ENCODE measurements at regions not wholly inside any gene's neighbourhood (a gene's known extent, or its start where the extent isn't known, plus 50 kb on each side); places are given as distances from the start of the nearest gene placed in this dataset.
"Not testable (repeated sequence)": the region's sequence is repeated elsewhere in the genome, so short reads cannot be mapped to it uniquely, and the experiment has no call there.

DNA sequence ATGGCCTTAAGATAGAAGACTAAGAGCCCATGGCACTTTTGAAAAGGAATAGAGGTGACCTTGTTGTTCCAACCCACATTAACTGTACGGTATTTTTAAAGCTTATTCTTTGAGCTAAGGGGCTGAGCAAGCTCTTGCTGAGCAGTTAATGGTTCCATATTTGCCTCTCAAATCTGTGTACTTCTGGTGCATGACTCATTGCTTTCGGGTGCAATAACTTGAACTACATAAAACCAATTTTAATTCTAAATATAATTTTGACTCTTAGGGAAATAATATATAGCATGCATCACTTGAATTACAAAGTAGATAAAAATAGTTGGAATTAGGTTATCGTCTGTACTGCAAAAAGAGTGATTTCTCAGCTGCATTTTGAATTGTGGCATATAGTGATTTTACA lies 348.1 kb upstream of the CITED2 start:
- no peak for DNase-seq

DNA sequence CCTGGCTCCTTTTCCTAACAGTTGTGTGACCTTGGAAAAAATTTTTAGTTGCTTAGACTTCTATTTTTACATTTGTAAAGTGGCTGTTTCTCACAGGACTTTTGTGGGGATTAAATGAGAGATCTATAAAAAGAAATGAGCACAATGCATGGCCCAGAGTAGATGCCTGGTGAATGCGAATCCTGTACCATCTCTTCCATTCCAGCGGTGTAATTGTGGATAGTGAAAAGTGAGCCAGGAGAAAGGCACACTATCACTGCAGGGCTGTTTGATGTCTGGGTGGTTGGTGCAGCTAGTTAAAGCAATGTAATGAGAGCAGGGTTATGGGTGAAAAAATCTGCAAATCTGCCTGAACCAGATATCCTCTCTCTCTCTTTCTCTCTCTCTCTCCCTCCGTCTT lies 347.5 kb upstream of the CITED2 start:
- DNase-seq = no peak

DNA sequence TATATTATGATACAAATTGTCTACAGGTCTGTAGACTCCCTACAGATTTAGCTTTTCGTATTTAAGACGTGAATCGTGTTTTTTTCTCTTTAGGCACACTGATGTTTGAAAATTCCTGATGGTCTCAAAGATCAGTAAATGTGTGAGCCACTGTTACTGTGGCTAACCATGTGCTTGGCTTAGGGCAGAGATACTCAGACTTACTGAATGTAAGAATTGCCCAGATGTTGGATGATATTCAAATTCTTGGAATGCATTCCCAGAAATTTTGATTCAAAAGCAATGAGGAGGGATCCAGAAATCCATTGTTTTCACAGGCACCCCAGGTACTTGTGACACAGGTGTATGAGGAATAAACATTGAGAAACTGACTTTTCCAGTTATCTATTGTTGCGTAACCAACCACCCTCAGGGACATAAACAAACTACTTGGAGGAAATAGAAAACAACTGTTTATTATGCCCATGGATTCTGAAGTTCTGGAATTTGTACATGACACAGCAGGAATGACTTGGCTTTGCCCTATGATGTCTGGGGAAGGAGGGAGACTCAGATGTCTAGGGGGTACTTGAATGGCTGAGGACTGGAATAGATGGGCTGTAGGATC lies 339.6 kb upstream of the CITED2 start:
- DNase-seq = no peak

DNA sequence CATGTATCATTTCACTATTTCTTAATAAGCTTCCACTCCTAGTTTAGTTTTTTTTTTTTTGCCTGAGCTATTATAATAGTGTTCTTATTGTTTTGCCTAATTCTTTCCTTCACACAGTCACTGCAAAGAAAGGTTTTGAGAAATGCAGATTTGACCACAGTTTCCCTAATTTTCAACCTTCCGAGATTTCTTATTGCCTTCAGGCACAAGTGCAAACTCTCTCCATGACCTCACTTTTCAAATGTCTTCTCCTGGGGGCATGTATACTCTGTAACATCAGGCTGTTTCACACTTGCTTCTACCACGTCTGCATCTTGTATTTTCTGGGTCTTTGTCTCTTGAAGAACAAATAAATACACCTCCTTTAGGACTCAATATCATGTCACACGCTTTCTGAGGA lies 339.0 kb upstream of the CITED2 start:
- no peak for DNase-seq

DNA sequence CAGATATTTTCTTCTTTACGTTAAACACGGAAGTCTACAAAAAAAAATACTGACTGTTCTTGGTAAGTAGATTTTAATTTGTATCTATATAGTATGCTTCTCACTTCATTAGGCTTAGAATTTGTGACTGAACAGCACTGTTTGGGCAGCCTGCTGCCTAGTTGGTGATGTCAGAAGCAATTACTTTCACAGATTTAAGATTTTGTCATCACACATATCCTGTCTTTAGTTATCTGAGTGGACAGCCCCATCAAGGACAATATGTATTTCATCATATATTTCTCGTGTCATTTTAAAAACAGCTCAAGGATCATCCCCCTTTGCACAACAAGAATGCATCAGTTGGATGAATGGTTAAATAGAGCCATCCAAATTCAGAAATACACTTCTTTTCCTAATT lies 338.4 kb upstream of the CITED2 start:
- DNase-seq = no peak

DNA sequence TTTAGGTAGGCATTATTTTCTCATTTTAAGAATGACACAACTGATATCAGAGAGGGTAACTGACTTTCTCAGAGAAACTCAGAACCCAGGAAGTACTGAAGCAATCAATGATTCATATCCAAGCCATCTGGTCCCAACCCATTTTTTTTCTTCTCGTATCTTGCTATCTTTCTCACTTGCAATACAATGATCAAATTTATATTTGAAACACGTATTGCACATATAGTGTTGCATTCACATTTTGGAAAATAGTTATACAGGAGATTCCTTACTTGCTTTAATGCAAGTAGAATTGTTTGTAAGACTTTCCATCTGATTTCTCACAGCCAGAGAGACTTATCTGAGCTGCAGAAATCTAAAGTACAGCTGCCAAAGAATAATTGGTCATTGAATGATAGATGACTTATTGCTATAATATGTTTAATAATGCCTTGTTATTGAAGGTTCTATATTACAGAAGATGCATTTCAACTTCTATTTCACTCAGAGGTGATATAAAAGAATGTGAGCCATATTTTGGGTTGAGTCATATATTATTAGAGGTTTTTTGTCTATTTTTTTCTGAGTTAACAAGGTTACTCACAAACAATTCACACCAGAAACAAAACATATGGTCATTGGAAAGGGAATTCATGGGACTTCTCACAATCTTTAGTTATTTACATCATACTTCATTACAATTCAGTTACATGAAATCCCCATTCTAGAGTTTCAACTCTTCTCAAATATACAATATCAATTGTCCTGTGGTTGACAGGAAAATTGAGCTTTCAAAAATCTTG lies 337.5 kb upstream of the CITED2 start:
- no peak for DNase-seq

DNA sequence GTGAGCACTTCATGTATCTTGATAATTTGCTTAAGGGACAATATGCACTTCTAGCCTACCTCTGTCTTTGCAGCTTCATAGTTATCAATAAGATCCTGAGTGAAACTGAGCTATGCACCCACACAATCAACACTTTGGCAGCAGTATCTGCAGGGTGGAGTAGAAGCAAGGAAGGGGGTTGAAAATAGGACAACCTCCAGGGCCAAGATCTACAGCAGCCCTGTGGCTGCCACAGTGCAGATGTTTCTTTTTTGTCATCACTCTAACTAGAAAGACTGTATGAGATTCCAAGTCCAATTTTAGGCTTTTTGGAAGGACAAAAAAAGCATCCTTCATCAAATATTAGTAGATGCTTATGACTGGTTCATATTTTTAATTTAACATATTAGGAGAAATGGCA lies 336.1 kb upstream of the CITED2 start:
- no peak for DNase-seq

DNA sequence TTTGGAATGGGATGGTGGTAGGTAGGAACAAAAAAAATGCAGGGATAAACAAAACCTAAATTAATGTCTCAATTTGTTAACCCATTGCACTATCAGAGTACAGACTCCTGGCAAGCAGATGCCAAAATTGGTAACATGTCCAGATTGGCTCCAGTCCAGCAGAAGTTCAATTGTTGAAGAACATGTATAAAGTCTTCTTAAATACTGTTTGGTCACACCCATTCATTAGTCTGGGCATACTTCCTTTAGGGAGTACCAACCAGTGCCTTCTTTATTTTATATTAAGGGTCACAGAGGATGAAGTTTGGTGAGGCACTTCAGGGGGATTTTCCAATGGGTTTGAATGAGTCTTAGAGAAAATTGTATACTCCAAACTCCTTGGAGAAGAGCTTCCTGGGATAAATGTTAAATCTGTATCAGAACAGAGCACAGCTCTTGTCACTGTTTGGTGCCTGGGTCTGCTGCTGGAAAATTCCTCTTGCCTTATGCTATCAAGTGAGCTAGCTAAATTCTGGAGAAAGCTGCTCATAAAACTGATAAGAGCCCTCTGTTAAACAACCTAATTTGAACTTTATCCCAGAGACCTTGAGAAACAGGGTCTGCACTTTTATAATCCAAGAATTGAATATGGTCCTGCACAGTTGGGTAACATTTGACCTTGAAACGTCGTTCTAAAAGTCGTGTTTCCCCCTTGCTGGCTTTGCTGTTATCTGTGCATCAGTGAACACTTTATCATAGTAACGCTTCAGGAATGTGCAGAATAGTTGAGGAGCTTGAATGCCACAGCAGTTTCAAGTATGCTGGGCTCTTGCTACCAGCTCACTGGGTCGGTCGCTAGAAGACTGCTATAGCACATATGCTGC lies 334.1 kb upstream of the CITED2 start:
- no peak for DNase-seq

DNA sequence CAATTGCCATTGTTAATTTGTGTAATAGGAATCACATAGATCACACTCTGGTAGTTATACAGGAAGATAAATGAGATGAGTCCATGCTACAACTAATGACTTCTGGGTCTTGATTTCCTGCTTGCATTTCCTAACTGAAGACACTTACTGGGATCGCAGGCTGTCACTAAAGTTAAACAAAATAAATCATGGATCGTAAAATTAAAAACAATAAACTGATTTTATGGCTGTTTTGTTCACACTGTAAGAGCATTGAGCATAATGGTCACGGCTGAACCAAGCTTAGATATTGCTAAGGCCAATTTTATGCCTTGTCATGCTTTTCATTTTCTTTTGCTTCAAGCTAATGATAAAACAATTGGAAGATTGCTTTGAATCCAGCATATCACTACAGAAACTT lies 332.5 kb upstream of the CITED2 start:
- no peak for DNase-seq

DNA sequence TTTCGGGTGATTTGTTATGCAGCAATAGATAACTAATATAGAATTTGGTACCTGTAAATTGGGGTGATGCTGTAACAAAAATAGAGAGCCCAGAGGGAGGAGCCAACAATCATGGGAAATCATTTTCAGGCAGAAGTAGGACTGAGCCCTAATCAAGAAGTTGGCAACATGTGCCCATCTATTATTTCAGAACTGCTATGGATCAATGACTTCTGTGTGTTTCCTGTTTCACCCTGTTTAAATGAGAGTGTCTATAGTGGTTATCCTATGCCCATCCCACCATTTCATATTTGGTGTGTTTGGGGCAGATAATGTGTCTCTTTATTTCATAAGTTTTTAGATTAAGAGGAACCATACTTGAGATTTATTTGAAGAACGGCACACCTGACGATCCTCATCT lies 330.8 kb upstream of the CITED2 start:
- no peak for DNase-seq

DNA sequence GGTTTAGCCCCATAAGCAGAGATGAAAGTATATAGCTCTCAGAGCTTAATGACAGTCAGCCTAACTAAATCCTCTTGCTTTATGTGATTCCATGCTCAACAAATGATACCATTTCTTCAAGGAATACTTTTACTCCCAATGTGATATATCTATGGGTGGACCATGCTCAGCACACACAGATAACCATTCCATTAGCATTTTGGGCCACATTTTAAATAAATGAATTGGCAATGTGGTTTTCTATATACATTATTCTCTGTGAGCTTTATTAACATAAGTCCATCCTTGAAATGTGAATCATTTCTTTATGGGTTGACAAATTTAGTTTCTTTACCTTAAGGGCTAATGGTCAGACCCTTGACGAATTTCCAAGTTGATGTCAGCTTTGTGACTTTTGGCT lies 329.3 kb upstream of the CITED2 start:
- no peak for DNase-seq

DNA sequence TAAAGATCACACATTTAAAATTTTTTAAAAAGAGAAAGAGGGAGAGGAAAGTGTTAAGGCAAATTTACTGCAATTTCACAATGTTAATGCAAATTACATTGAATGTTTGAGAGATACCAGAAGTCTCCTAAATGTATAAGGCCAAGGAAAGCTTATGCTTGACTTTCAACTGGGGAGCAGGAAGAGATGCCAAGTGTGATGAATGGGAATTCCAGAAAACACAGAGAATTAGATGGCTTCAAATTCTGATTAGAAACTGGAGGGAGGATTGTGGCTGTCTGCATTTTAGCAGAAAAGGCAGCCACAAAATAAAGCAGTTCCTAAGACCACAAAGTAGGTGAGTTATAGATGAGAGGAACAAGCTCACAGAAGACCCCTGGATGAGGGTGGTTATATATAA lies 328.3 kb upstream of the CITED2 start:
- no peak for DNase-seq

DNA sequence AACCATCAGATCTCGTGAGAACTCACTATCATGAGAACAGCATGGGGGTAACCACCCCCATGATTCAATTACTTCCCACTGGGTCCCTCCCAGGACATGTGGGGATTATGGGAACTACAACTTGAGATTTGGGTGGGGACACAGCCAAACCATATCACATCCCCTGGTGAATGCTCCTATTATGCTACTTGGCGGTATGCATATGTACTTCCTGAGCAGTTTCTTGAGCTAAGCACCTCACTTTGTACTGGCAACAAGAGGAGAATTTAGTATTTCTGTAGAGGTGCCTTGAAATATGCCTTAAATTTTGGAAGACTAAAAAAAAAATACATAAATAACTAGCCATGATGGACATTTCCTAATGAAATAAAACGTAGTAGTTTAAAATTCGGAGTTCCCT lies 327.2 kb upstream of the CITED2 start:
- DNase-seq = no peak

DNA sequence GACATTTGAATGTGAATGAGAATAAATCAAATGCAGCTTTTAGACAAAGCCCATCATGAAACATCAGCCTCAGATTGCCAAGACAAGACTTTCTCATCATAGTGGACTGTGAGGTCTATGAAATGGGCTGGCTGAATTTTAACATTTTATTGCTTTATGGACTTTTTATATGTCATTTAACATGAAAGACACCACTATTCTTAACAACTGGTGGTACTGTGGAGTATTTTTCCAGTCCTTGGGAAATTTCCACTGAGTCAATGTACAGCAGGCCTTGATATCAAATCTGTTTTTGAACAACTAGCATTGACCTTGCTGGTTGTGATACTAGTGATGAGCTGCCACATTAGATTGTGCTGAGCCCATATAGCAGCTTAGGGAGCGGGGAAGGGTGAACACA lies 326.6 kb upstream of the CITED2 start:
- no peak for DNase-seq

DNA sequence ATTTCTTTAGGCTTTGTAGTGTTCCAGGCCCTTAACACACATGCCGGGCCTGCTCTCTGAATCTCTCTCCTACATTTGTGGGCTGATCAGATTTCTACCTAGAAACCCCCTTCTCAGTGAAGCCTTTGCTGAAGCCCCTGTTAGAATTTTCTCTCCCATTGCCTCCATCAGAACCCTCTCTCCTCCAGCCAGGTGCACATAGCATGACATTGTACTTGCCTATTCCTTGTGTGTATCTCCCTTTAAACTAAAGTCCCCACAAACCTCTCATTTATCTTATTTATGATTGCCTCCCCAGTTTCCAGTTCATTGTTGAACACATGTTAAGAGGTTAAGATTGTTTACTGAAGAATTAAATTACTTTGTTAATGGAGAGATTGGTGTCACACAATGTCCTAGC lies 325.5 kb upstream of the CITED2 start:
- DNase-seq = no peak

DNA sequence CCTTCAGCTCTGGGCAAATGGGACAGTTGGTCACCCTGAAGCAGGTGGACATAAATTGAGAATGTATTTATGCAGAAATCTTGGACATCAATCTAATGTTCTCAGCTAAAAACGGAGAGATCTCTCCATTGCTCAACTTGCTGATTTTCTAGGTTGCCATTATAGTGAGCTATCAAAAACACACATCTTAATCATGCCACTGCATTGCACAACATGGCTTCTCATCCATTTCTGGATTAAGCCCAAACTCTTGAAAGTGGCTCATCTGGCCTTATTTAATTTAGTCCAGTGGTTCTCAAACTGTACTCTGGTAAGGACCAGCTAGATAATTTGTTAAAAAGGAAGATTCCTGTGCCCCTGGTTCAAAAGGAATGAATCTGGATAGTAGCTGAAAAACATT lies 324.9 kb upstream of the CITED2 start:
- DNase-seq = no peak

DNA sequence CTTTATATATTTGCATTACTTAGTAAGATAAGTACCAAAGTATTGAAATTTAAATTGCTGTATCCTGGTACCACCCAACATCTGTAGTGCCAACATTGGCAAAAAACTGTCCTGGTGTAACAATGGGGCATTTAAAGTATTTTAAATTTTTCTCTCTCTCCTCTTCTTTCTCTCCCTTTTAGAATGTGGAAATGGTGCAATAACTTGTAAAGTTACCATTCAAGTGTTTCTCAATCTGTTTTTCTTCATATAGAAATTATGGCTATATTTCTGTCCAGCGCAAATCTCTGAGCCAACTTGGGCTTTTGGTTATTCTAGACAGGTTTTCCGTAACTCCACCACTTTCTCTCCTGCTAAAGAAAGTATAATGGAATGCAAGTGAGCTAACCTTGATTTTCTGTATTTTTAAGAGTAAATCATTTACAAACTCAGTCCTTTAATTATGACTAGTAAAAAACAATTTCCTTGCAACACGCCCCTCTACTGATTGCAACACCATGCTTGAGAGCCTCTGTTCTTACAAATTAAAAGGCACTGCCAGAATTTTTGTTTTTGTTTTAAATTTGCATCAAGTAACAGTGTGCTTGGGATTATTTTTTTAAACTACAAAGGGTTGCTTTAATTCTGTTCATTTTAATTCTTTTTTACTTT lies 324.2 kb upstream of the CITED2 start:
- DNase-seq = no peak

DNA sequence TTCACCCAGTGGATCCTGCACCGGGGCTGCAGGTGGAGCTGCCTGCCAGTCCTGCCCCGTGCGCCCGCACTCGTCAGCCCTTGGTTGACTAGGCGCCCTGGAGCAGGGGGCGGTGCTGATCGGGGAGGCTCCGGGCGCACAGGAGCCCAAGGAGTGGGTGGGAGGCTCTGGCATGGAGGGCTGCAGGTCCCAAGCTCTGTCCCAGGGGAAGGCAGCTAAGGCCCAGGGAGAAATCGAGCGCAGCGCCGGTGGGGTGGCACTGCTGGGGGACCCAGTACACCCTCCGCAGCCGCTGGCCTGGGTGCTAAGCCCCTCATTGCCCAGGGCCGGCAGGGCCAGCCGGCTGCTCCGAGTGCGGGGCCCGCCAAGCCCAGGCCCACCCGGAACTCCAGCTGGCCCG lies 323.4 kb upstream of the CITED2 start:
- DNase-seq = not testable (repeated sequence)

DNA sequence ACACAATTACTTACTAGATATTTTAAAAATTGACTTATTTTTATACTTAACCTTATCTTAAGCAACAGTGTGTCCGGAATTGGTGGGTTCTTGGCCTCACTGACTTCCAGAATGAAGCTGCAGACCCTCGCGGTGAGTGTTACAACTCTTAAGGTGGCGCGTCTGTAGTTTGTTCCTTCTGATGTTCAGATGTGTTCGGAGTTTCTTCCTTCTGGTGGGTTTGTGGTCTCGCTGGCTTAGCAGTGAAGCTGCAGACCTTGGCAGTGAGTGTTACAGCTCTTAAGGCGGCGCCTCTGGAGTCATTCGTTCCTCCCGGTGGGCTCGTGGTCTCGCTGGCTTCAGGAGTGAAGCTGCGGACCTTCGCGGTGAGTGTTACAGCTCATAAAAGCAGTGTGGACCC lies 322.5 kb upstream of the CITED2 start:
- not testable (repeated sequence) for DNase-seq

DNA sequence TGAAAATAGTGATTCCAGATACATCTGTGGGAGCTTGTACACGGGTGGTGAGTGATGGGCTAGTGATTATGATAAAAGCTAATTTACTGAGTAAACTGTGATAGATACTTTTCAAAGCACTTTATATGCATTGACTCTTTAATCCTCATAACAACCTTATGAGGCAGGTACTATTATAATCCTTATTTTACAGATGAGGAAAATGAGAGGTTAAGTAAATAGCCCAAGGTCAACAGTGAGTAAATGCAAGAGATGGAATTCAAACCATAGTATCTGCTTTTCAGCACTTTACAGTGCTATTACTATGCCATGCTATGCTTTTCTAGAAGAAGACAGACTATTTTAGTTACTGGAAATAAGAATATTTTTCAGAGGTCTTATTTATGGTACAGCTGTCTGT lies 320.9 kb upstream of the CITED2 start:
- no peak for DNase-seq

DNA sequence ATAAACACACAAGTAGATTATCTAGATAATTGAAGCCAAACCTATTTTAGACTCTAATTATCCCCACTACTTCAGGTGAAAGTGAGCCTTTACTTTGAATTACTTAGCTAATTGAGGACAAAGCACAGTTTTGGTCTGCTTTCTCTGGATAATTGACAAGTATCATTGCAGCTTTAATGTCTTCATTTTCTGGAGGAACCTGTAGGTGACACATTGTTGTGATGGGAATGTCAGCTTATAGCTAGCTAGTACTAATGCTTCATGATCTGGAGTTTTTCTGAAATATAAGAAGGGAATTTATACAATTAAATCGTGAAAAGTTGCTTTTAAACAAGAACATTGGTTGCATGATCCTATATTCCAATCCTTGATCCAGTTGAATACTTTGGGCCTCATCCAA lies 319.3 kb upstream of the CITED2 start:
- no peak for DNase-seq

DNA sequence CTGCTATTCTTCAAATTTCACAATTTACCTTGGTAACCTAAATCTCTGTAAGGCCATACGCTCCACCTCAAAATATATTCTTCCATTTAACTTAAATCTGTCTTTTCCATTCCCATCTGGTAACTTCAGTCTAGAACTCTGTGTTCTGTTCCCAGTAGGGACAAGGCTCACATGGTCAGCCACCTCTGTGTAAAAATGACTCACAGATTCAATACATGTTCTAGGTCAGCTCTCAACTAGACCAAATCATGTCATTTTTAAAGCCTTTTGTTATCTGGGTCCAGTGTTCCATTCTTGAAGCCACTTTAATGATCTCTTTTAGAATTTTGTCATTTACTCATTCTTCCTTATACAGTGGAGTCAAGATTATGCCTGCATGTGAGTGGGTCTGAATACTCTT lies 315.6 kb upstream of the CITED2 start:
- no peak for DNase-seq

DNA sequence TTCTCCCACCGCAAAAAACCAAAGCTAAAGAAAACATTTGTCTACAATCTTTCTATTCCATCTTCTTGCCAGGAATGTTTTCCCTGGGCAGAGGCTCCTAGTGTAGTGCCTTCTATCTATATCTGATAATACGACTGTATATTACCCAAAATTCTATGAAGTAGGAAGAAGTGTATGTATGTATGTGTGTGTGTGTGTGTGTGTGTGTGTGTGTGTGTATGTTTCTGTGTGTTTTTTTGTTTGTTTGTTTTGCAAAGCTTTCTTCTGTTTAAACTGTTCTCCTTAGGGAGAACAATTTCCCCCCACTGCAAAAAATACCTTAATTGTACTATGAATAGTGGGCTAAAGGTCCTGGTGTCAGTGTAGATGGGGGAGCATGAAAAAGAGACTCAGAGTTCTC lies 312.6 kb upstream of the CITED2 start:
- no peak for DNase-seq
